HG02852 (cell line): ENCODE measurements at regions not wholly inside any gene's neighbourhood (a gene's known extent, or its start where the extent isn't known, plus 50 kb on each side); places are given as distances from the start of the nearest gene placed in this dataset.
"Not testable (repeated sequence)": the region's sequence is repeated elsewhere in the genome, so short reads cannot be mapped to it uniquely, and the experiment has no call there.

ENCODE experiments used
- ATAC-seq: cut with Tn5 transposase; IDR thresholded peaks from one replicate; pipeline ENCODE4 v1.9.1; 2021; ENCODE audit warnings: mild to moderate bottlenecking, moderate library complexity; ENCODE audit not compliant: unreplicated experiment

GRCh38 chr6:140744659-140745320 lies 1370.3 kb upstream of the CITED2 start:
- peak; percentile 90 for ATAC-seq

GRCh38 chr6:140736231-140736630 lies 1361.8 kb upstream of the CITED2 start:
- ATAC-seq, result no peak

GRCh38 chr6:140732991-140733390 lies 1358.5 kb upstream of the CITED2 start:
- no peak for ATAC-seq

GRCh38 chr6:140732155-140732554 lies 1357.7 kb upstream of the CITED2 start:
- no peak for ATAC-seq

- ATAC-seq, result no peak
Measured at GRCh38 chr6:140731741-140732140, 1357.3 kb upstream of the CITED2 start.

- ATAC-seq, result no peak
Measured at GRCh38 chr6:140729521-140729920, 1355.1 kb upstream of the CITED2 start.

GRCh38 chr6:140718021-140718420 lies 1343.6 kb upstream of the CITED2 start:
- ATAC-seq, result no peak

- no peak for ATAC-seq
Measured at GRCh38 chr6:140713495-140713894, 1339.0 kb upstream of the CITED2 start.

GRCh38 chr6:140711019-140711613 lies 1336.7 kb upstream of the CITED2 start:
- peak; percentile 70 for ATAC-seq

- no peak for ATAC-seq
Measured at GRCh38 chr6:140708441-140708840, 1334.0 kb upstream of the CITED2 start.

- ATAC-seq, result not testable (repeated sequence)
Measured at GRCh38 chr6:140704008-140704407, 1329.6 kb upstream of the CITED2 start.

GRCh38 chr6:140697585-140697984 lies 1323.1 kb upstream of the CITED2 start:
- ATAC-seq, result no peak

- ATAC-seq, result no peak
Measured at GRCh38 chr6:140684776-140685550, 1310.5 kb upstream of the CITED2 start.

- ATAC-seq, result no peak
Measured at GRCh38 chr6:140677781-140678528, 1303.5 kb upstream of the CITED2 start.

- ATAC-seq, result no peak
Measured at GRCh38 chr6:140671926-140672325, 1297.5 kb upstream of the CITED2 start.

GRCh38 chr6:140670021-140670420 lies 1295.6 kb upstream of the CITED2 start:
- ATAC-seq, result no peak

GRCh38 chr6:140669321-140669720 lies 1294.9 kb upstream of the CITED2 start:
- no peak for ATAC-seq

GRCh38 chr6:140663772-140664171 lies 1289.3 kb upstream of the CITED2 start:
- no peak for ATAC-seq

- no peak for ATAC-seq
Measured at GRCh38 chr6:140663094-140663493, 1288.6 kb upstream of the CITED2 start.

- no peak for ATAC-seq
Measured at GRCh38 chr6:140661691-140662090, 1287.2 kb upstream of the CITED2 start.

GRCh38 chr6:140660295-140660694 lies 1285.8 kb upstream of the CITED2 start:
- ATAC-seq, result no peak
